GM23248 (cell line): ENCODE measurements at regions not wholly inside any gene's neighbourhood (a gene's known extent, or its start where the extent isn't known, plus 50 kb on each side); places are given as distances from the start of the nearest gene placed in this dataset.

ENCODE experiments used
- DNase-seq: peaks from one replicate; pipeline ENCODE4 v3.0.0-alpha.2; 2015
- H2AFZ ChIP-seq: fragments of 200-600 bp; sonication (generic); 2 replicates; pipeline ENCODE4 v1.6.1; 2016; ENCODE audit warnings: antibody characterized with exemption
- H3F3A ChIP-seq: fragments of 200-600 bp; sonication (generic); 2 replicates; pipeline ENCODE4 v1.6.1; 2016; ENCODE audit warnings: mild to moderate bottlenecking, antibody characterized with exemption, mixed run types; ENCODE audit not compliant: insufficient read depth
- H3K27ac ChIP-seq: fragments of 200-600 bp; sonication (generic); 2 replicates; pipeline ENCODE4 v1.5.1; 2016; ENCODE audit warnings: mild to moderate bottlenecking
- H3K27me3 ChIP-seq: fragments of 200-600 bp; sonication (generic); replicated peaks from 2 replicates; pipeline ENCODE4 v1.6.1; 2016; ENCODE audit warnings: mild to moderate bottlenecking; ENCODE audit not compliant: insufficient read depth
- H3K36me3 ChIP-seq: fragments of 200-600 bp; sonication (generic); 2 replicates; pipeline ENCODE4 v1.6.1; 2016; ENCODE audit warnings: low read depth, mild to moderate bottlenecking
- H3K4me1 ChIP-seq: fragments of 200-600 bp; sonication (generic); 2 replicates; pipeline ENCODE4 v1.6.1; 2016; ENCODE audit warnings: mild to moderate bottlenecking; ENCODE audit not compliant: insufficient read depth
- H3K4me2 ChIP-seq: fragments of 200-600 bp; sonication (generic); one replicate; pipeline ENCODE4 v1.6.1; 2016; ENCODE audit warnings: mild to moderate bottlenecking; ENCODE audit not compliant: unreplicated experiment
- H3K4me3 ChIP-seq: fragments of 200-600 bp; sonication (generic); 2 replicates; pipeline ENCODE4 v1.5.1; 2016; ENCODE audit warnings: mild to moderate bottlenecking
- H3K79me2 ChIP-seq: fragments of 200-600 bp; sonication (generic); 2 replicates; pipeline ENCODE4 v1.6.1; 2016; ENCODE audit warnings: mild to moderate bottlenecking; ENCODE audit not compliant: insufficient read depth
- H3K9ac ChIP-seq: fragments of 200-600 bp; sonication (generic); 2 replicates; pipeline ENCODE4 v1.6.1; 2016; ENCODE audit warnings: mild to moderate bottlenecking
- H3K9me2 ChIP-seq: fragments of 200-600 bp; sonication (generic); 2 replicates; pipeline ENCODE4 v1.6.1; 2016; ENCODE audit warnings: mixed run types, mild to moderate bottlenecking, moderate library complexity; ENCODE audit not compliant: insufficient read depth
- H3K9me3 ChIP-seq: fragments of 200-600 bp; sonication (generic); one replicate; pipeline ENCODE4 v1.6.1; 2017; ENCODE audit warnings: low read depth
- H4K20me1 ChIP-seq: fragments of 200-600 bp; sonication (generic); 2 replicates; pipeline ENCODE4 v1.6.0; 2016; ENCODE audit not compliant: insufficient read depth
- EZH2 ChIP-seq: fragments of 200-600 bp; sonication (generic); IDR thresholded peaks from 2 replicates; pipeline ENCODE4 v1.6.1; 2018; ENCODE audit warnings: antibody characterized with exemption, mild to moderate bottlenecking; ENCODE audit not compliant: insufficient read depth, poor library complexity, severe bottlenecking
- EZH2phosphoT487 ChIP-seq: fragments of 200-600 bp; sonication (generic); IDR thresholded peaks from 2 replicates; pipeline ENCODE4 v1.6.1; 2018; ENCODE audit warnings: antibody characterized with exemption, moderate library complexity, mild to moderate bottlenecking, low read depth; ENCODE audit not compliant: insufficient read depth
- WGBS, 2 experiments: methylation state at CpG; one replicate each; pipeline ENCODE4 v1.1.6; 2015 to 2017; ENCODE audit warnings: low lambda C conversion rate in 2 of 2, low coverage in 1 of 2; ENCODE audit errors: missing lambda C conversion rate in 2 of 2; 5-methylcytosine and 5-hydroxymethylcytosine counted together
- in situ Hi-C: fragments of 300-500 bp; cut with MboI; formaldehyde crosslinking; loops from 2 replicates; pipeline ENCODE4 v1.15.0; 2020

DNA sequence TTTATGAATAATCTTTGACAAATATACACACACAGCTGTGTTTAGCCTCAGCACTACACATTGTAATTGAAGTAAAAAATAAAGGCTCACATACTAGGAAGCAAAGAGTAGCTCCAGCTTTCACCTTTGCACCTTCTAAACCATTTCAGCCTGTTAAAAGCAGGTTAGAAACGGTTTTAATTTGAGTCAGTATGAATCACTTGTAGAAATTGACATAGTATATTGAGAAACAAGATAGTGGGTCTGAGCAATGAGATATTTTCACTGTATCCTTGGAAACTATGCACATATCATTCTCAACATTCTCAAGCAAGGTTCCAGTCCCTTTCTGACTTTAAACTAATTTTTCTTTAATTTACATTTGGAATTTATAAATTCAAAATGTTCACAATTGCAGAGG, 380.3 kb downstream of the AASDHPPT start:
- no peak overlapping the region for H3K4me3 ChIP-seq
- H3K27me3 ChIP-seq = no peaks in the 10 kb centered on the region
- no peaks in the 10 kb centered on the region for H3K9me3 ChIP-seq
- in situ Hi-C loops = no loop called here
- no peak overlapping the region for H3K9ac ChIP-seq
- peaks cover 3% of the 10 kb centered on the region; the same call in 1 of the 2 replicates for H3F3A ChIP-seq
- no peaks in the 10 kb centered on the region for H3K36me3 ChIP-seq
- H3K79me2 ChIP-seq = no peaks in the 10 kb centered on the region
- H4K20me1 ChIP-seq = no peaks in the 10 kb centered on the region
- DNase-seq = peak; percentile 75
- no peak for TF ChIP-seq EZH2phosphoT487
- TF ChIP-seq EZH2 = no peak
- WGBS, 2 experiments = 0 to 6% methylated on average over 1 of the region's 1 CpG
- H3K4me2 ChIP-seq = no peak overlapping the region
- no peaks in the 10 kb centered on the region for H3K9me2 ChIP-seq
- H3K4me1 ChIP-seq = peaks cover 13% of the 10 kb centered on the region
- no peak overlapping the region for H2AFZ ChIP-seq
- peak overlapping the region; percentile 10; the same call in 1 of the 2 replicates for H3K27ac ChIP-seq

DNA sequence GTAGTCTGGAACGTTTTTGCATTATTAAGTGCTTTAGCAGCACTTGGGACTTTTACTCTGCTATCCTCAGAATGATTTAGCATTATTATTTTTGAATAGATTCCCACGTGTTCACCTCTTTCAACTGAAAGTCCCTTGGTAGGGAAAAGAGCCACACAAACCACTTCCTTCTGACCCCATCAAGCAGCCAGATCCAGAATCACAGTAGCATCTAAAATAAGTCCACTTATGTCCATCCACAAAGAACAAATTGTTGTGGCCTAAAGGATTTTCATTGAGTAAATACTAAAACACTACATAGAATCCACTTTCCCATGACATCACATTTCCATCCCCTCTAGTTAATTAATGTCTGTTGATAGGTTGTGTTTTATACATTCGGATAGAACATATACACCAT, 381.7 kb downstream of the AASDHPPT start:
- 44 to 52% methylated on average over 3 of the region's 3 CpGs for WGBS, 2 experiments
- no peak overlapping the region for H3K4me2 ChIP-seq
- in situ Hi-C loops = no loop called here

DNA sequence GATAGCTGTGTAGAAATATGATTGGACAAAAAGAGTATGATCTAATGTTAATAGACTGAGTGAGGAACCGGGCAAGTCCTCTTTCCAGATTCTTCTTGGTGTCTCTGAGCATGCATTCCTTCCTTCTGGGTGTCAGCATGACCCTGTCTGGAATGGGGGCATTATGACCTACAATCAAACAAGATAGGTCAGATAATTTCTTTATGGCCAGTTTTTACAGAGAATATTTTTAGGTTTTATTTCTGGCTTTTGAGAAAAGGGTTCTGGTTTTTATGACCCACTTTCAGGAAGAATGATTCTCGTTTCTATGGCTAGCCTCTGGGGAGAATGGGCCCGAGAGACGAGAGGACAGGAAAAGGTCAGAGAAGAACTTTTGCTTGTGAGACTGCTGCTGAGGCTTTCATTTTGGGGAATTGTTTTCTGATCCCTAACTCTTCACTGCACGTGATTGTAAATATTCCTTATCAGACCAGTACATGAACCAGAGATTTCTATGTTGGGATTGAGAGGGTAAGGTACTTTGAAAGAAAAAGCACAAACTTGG, 383.8 kb downstream of the AASDHPPT start:
- Histone ChIP-seq H3F3A (peaks cover 3% of the 10 kb centered on the region; the same call in 1 of the 2 replicates), H3K27ac (no peak overlapping the region), H3K9me3 (no peaks in the 10 kb centered on the region), H3K4me1 (peaks cover 13% of the 10 kb centered on the region), H3K9me2 (no peaks in the 10 kb centered on the region), H3K4me2 (no peak overlapping the region), H3K4me3 (no peak overlapping the region), H4K20me1 (no peaks in the 10 kb centered on the region), H3K79me2 (no peaks in the 10 kb centered on the region), H2AFZ (no peak overlapping the region), H3K27me3 (no peaks in the 10 kb centered on the region), H3K9ac (no peak overlapping the region), H3K36me3 (no peaks in the 10 kb centered on the region)
- DNase-seq = no peak
- in situ Hi-C loops = no loop called here
- no peak for TF ChIP-seq EZH2
- TF ChIP-seq EZH2phosphoT487 = no peak
- WGBS, 2 experiments = 71 to 73% methylated on average over 5 of the region's 5 CpGs

More for the DNA sequence above, 381.7 kb downstream of the AASDHPPT start:
- DNase-seq = no peak
- H3K9ac ChIP-seq = no peak overlapping the region
- no peaks in the 10 kb centered on the region for H4K20me1 ChIP-seq
- peaks cover 13% of the 10 kb centered on the region for H3K4me1 ChIP-seq
- no peaks in the 10 kb centered on the region for H3K79me2 ChIP-seq
- peaks cover 3% of the 10 kb centered on the region; the same call in 1 of the 2 replicates for H3F3A ChIP-seq
- H3K36me3 ChIP-seq = no peaks in the 10 kb centered on the region
- no peaks in the 10 kb centered on the region for H3K9me2 ChIP-seq
- TF ChIP-seq EZH2phosphoT487 (no peak), EZH2 (no peak)
- H3K27ac ChIP-seq = no peak overlapping the region
- H2AFZ ChIP-seq = no peak overlapping the region
- no peak overlapping the region for H3K4me3 ChIP-seq
- H3K9me3 ChIP-seq = no peaks in the 10 kb centered on the region
- no peaks in the 10 kb centered on the region for H3K27me3 ChIP-seq

DNA sequence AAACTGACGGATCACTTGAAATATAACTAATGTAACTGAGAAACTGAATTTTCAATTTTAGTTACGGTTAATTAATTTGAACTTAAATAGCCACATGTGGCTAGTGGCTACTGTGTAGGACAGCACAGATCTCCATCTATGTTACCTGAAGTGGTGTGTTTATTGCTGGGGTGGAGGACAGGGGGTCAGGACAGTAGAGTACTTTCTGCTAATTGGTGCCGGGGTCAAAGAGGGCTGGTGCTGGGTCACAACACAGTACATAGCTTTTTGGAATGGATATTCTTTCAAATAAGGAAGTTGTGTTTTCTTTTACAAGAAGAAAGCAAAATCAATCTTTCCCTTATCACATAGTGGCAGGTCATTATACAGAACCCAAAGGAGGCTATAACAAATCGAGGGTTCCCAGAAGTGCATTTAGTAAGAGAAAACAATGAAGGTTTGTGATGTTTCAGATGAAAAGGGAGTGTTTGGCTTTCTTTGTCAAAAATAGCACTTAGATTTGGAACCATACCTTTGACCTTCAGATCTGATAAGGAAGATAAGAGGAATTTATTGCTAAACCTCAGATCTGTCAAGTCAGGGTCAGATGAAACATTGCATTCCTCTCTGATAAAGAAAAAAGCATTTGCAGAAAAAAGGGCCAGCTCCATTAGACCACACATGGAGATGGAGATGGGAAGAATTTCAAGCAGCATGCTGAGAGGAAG, 384.5 kb downstream of the AASDHPPT start:
- Histone ChIP-seq H3F3A (peaks cover 7% of the 10 kb centered on the region), H3K4me1 (peaks cover 18% of the 10 kb centered on the region), H4K20me1 (no peaks in the 10 kb centered on the region), H3K27me3 (no peaks in the 10 kb centered on the region), H3K9ac (no peak overlapping the region), H3K4me2 (no peak overlapping the region), H3K36me3 (no peaks in the 10 kb centered on the region), H2AFZ (no peak overlapping the region), H3K79me2 (no peaks in the 10 kb centered on the region), H3K4me3 (no peak overlapping the region), H3K9me3 (no peaks in the 10 kb centered on the region), H3K27ac (no peak overlapping the region), H3K9me2 (no peaks in the 10 kb centered on the region)
- 72 to 77% methylated on average over 4 of the region's 4 CpGs for WGBS, 2 experiments
- no peak for DNase-seq
- in situ Hi-C loops = no loop called here
- no peak for TF ChIP-seq EZH2phosphoT487
- TF ChIP-seq EZH2 = no peak
